ENCODE measurements at regions not wholly inside any gene's neighbourhood (a gene's known extent, or its start where the extent isn't known, plus 50 kb on each side); places are given as distances from the start of the nearest gene placed in this dataset.
"Not testable (repeated sequence)": the region's sequence is repeated elsewhere in the genome, so short reads cannot be mapped to it uniquely, and the experiment has no call there.

DNA sequence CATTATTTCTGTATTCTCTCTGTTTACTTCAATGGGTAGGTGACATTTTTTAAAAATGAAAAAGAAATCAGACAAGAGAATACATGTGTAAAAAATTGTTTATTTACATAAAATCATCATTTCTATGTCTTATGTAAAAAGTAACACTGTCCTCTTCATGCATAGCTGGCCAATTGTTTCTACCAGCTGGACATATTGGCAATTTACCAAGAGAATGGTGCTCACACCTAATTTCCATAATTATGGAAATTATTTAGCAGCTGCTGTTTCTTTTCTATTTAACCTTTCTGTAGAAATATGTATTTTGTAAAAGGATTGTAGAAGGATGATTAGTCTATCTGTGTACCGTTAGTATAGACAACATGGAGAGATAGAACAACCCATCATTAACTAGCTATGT is 791.9 kb downstream of the TRIB2 start:
- Histone ChIP-seq H3K27me3 (no peaks in the 10 kb centered on the region), H3K9me3 (no peaks in the 10 kb centered on the region), H3K36me3 (ENCODE audit: low read depth, missing control alignments) (no peaks in the 10 kb centered on the region), H3K4me3 (no peak overlapping the region), H3K27ac (no peak overlapping the region), H3K4me1 (no peaks in the 10 kb centered on the region)
- intact Hi-C loops (cut with DNase I; ENCODE audit: low total_unique reads), result no loop called here
- DNase-seq, result no peak
- TF ChIP-seq, protein P1, sequence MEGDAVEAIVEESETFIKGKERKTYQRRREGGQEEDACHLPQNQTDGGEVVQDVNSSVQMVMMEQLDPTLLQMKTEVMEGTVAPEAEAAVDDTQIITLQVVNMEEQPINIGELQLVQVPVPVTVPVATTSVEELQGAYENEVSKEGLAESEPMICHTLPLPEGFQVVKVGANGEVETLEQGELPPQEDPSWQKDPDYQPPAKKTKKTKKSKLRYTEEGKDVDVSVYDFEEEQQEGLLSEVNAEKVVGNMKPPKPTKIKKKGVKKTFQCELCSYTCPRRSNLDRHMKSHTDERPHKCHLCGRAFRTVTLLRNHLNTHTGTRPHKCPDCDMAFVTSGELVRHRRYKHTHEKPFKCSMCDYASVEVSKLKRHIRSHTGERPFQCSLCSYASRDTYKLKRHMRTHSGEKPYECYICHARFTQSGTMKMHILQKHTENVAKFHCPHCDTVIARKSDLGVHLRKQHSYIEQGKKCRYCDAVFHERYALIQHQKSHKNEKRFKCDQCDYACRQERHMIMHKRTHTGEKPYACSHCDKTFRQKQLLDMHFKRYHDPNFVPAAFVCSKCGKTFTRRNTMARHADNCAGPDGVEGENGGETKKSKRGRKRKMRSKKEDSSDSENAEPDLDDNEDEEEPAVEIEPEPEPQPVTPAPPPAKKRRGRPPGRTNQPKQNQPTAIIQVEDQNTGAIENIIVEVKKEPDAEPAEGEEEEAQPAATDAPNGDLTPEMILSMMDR (IDR thresholded peaks at IDR 0.05), result no peak
- no peak for TF ChIP-seq POLR2A (IDR thresholded peaks at IDR 0.05)
- 75 to 82% methylated on average over 1 of the region's 1 CpG for WGBS, 2 donors

DNA sequence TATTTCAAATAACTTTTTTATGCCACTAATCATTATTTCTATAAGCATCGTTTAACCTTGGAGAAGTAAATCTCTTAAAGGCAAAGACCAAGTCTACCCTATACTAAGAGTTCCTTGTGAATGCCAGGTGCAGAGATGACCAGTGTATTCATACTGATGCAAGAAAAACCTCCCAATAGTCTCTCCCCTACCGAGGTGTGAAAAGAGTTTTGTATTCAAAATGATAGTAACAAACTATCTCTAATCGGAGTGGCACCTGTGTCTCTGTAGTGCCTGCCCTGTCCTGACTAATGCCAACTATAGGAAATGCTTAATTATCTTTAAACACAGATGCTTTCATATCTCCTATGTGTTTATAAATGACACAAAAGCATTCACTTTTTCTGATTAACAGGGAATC is 798.5 kb downstream of the TRIB2 start:
- intact Hi-C loops (cut with DNase I; ENCODE audit: low total_unique reads), result no loop called here
- no peak for DNase-seq
- no peaks in the 10 kb centered on the region for H3K36me3 ChIP-seq (ENCODE audit: low read depth, missing control alignments)
- no peaks in the 10 kb centered on the region for H3K27me3 ChIP-seq
- no peaks in the 10 kb centered on the region for H3K4me1 ChIP-seq
- no peak for TF ChIP-seq POLR2A (IDR thresholded peaks at IDR 0.05)
- TF ChIP-seq, protein P1 (IDR thresholded peaks at IDR 0.05), result no peak
- no peaks in the 10 kb centered on the region for H3K9me3 ChIP-seq
- H3K4me3 ChIP-seq, result no peak overlapping the region
- no peak overlapping the region for H3K27ac ChIP-seq
- WGBS, 2 donors, result 75 to 81% methylated on average over 3 of the region's 3 CpGs

DNA sequence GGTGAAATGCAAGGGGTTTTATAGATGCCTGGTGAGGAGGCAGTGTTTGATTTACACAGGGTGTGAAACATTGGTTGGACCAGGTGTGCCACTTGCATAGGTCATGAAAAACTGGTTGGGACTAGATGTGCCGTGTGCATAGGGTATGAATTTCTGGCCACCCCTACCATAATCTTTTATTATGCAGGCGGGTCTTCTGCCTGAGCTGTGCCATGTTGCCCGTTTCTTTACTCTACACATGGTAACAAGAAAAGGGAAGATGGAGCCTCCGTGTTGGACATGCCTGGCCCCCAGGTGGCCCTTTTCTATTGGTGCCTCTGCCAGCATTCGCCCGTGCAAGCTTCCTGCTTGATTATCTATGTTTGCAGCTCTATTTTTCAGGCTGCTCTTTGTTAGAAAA is 805.4 kb downstream of the TRIB2 start:
- TF ChIP-seq, protein P1 (IDR thresholded peaks at IDR 0.05), result no peak
- TF ChIP-seq POLR2A (IDR thresholded peaks at IDR 0.05), result no peak
- H3K9me3 ChIP-seq, result no peaks in the 10 kb centered on the region
- no peaks in the 10 kb centered on the region for H3K27me3 ChIP-seq
- DNase-seq, result no peak
- H3K27ac ChIP-seq, result no peak overlapping the region
- peaks cover 6% of the 10 kb centered on the region for H3K4me1 ChIP-seq
- H3K36me3 ChIP-seq (ENCODE audit: low read depth, missing control alignments), result no peaks in the 10 kb centered on the region
- H3K4me3 ChIP-seq, result no peak overlapping the region
- 89 to 91% methylated on average over 6 of the region's 6 CpGs for WGBS, 2 donors
- intact Hi-C loops (cut with DNase I; ENCODE audit: low total_unique reads), result no loop called here

DNA sequence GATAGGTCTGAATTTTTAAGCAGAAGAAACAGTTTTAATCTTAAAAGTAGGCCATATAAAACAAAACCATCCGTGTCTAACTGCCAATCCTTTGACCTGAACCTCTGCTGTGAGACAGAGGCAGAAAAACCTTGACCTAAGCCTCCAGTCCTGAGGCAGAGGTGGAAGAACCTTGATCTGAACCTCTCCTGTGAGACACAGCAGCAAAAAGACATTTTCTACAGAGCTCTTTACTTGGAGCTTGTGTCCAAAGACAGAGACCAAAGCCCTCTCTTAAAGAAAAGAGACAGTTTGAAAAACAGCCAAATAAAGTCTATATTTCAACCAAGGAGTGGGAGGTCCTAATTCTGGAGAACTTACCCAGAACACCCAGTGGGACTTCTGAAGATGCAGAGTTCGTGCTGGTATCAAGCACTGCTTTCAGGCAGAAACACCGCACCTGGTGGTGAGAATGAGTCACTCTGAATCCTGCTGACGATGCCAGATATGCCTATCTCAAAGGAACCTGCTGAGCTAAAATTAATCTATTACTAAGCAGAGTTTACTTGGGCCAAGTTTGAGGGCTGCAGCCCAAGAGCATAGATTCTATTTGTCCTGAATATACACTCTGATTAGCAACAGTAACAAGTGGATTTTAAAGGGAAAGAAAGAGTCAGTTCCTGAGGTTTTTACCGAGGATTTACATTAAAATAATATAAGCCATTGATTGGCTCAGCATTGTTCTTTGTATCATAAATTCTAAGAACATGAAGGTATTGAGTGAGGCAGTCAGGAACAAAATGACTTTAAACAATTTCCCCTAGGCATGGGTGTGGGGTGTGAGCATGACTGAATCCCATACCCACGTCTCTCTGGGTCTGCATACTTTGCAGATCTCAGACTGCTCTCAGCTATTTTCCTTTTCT is 806.4 kb downstream of the TRIB2 start:
- peaks cover 6% of the 10 kb centered on the region for H3K4me1 ChIP-seq
- H3K36me3 ChIP-seq (ENCODE audit: low read depth, missing control alignments), result no peaks in the 10 kb centered on the region
- intact Hi-C loops (cut with DNase I; ENCODE audit: low total_unique reads), result no loop called here
- 30 to 47% methylated on average over 6 of the region's 6 CpGs for WGBS, 2 donors
- TF ChIP-seq, protein P1 (IDR thresholded peaks at IDR 0.05), result no peak
- TF ChIP-seq POLR2A (IDR thresholded peaks at IDR 0.05), result no peak
- no peak overlapping the region for H3K4me3 ChIP-seq
- H3K27me3 ChIP-seq, result no peaks in the 10 kb centered on the region
- no peak for DNase-seq
- no peak overlapping the region for H3K27ac ChIP-seq
- H3K9me3 ChIP-seq, result no peaks in the 10 kb centered on the region

DNA sequence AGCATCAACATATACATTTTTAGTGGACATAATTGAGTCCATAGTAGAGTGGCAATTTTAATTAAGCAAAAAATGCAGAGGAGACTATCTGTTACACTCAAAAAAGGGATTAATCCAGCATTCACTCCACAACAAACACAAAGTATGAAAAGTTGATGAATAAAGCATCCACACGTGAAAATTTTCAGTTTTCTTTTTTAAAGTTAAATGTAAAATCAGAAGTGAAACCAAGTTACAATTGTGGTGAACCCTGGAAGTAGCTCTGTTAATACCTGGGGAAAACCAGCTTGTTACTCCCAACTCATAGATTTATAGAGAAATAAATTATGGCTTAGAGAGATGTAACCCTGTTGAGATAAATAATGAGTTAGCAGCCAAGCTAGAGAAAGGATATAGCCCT is 807.8 kb downstream of the TRIB2 start:
- Histone ChIP-seq H3K4me3 (no peak overlapping the region), H3K4me1 (peaks cover 6% of the 10 kb centered on the region), H3K27ac (no peak overlapping the region), H3K9me3 (no peaks in the 10 kb centered on the region), H3K36me3 (ENCODE audit: low read depth, missing control alignments) (no peaks in the 10 kb centered on the region), H3K27me3 (no peaks in the 10 kb centered on the region)
- TF ChIP-seq POLR2A (IDR thresholded peaks at IDR 0.05), result no peak
- TF ChIP-seq, protein P1 (IDR thresholded peaks at IDR 0.05), result no peak
- WGBS, 2 donors, result 79 to 82% methylated on average over 1 of the region's 1 CpG
- no peak for DNase-seq
- intact Hi-C loops (cut with DNase I; ENCODE audit: low total_unique reads), result no loop called here

DNA sequence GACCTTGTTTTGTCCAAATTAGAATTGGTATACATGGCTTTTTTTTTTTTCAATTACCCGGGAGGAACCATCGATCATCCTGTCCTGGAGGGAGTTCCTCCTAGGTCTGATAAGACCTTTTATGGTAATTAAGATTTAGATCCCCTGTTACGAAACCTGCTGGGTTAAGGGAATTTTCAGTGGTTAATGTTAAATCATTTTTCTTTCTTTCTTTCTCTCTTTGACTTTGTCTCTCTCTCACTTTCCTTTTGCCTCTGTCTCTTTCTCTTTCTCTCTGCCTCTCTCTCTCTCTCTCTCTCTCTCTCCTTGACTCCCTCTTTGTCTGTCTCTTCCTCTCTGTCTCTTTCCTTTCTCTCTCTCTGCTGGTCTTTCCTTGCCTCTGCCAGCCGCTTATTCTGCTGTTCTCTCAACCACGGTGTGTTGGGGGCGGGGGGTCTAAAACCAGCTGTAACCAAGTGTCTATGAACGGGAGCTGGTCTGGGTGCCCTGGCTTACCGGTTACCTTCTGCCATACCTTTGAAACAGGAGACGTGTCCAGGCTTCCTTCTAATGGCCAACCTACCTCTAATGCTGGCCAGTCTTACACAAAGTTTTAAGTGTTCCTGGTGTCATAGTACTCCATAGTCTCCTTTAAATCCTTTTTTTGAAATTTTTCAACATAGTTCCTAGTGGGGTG is 815.1 kb downstream of the TRIB2 start:
- WGBS, 2 donors, result 75% methylated on average over 9 of the region's 9 CpGs
- H3K36me3 ChIP-seq (ENCODE audit: low read depth, missing control alignments); DNase-seq; intact Hi-C loops (cut with DNase I; ENCODE audit: low total_unique reads); H3K4me1 ChIP-seq; H3K27me3 ChIP-seq; H3K27ac ChIP-seq; H3K9me3 ChIP-seq; H3K4me3 ChIP-seq: not testable (repeated sequence)

All from testis (tissue), 2 donors.